ENCODE measurements at regions not wholly inside any gene's neighbourhood (a gene's known extent, or its start where the extent isn't known, plus 50 kb on each side); places are given as distances from the start of the nearest gene placed in this dataset.
"Not testable (repeated sequence)": the region's sequence is repeated elsewhere in the genome, so short reads cannot be mapped to it uniquely, and the experiment has no call there.

GRCh38 chr5:124796495-124796894 is 50.1 kb upstream of the ZNF608 start:
- no peak for DNase-seq

GRCh38 chr5:124797665-124798087 is 51.2 kb upstream of the ZNF608 start:
- DNase-seq: no peak

- DNase-seq: no peak
These were observed 52.5 kb upstream of the ZNF608 start for GRCh38 chr5:124798890-124799289.

- DNase-seq: no peak
These were observed 55.1 kb upstream of the ZNF608 start for GRCh38 chr5:124801551-124801950.

GRCh38 chr5:124803617-124804323 is 57.3 kb upstream of the ZNF608 start:
- no peak for DNase-seq

- DNase-seq: no peak
These were observed 59.6 kb upstream of the ZNF608 start for GRCh38 chr5:124806026-124806372.

GRCh38 chr5:124806373-124807077 is 60.1 kb upstream of the ZNF608 start:
- no peak for DNase-seq

GRCh38 chr5:124808842-124809268 is 62.4 kb upstream of the ZNF608 start:
- DNase-seq: no peak

GRCh38 chr5:124810396-124811006 is 64.1 kb upstream of the ZNF608 start:
- no peak for DNase-seq

- no peak for DNase-seq
These were observed 66.4 kb upstream of the ZNF608 start for GRCh38 chr5:124812771-124813358.

- DNase-seq: no peak
These were observed 69.9 kb upstream of the ZNF608 start for GRCh38 chr5:124816381-124816780.

GRCh38 chr5:124819201-124819600 is 72.8 kb upstream of the ZNF608 start:
- DNase-seq: no peak

GRCh38 chr5:124822647-124823046 is 76.2 kb upstream of the ZNF608 start:
- no peak for DNase-seq

GRCh38 chr5:124823380-124823779 is 76.9 kb upstream of the ZNF608 start:
- no peak for DNase-seq

GRCh38 chr5:124824637-124825158 is 78.3 kb upstream of the ZNF608 start:
- DNase-seq: no peak

GRCh38 chr5:124825250-124825982 is 79.0 kb upstream of the ZNF608 start:
- no peak for DNase-seq

- no peak for DNase-seq
These were observed 79.5 kb upstream of the ZNF608 start for GRCh38 chr5:124825983-124826337.

GRCh38 chr5:124828731-124829234 is 82.3 kb upstream of the ZNF608 start:
- DNase-seq: no peak

- no peak for DNase-seq
These were observed 85.3 kb upstream of the ZNF608 start for GRCh38 chr5:124831687-124832240.

- DNase-seq: no peak
These were observed 86.1 kb upstream of the ZNF608 start for GRCh38 chr5:124832510-124832909.

- DNase-seq: not testable (repeated sequence)
These were observed 89.9 kb upstream of the ZNF608 start for GRCh38 chr5:124836314-124836713.

GRCh38 chr5:124839371-124839998 is 93.0 kb upstream of the ZNF608 start:
- no peak for DNase-seq
